GM21786 (cell line): ENCODE measurements at regions not wholly inside any gene's neighbourhood (a gene's known extent, or its start where the extent isn't known, plus 50 kb on each side); places are given as distances from the start of the nearest gene placed in this dataset.

ENCODE experiments used
- ATAC-seq: cut with Tn5 transposase; IDR thresholded peaks from one replicate; pipeline ENCODE4 v1.9.1; 2021; ENCODE audit not compliant: unreplicated experiment

DNA sequence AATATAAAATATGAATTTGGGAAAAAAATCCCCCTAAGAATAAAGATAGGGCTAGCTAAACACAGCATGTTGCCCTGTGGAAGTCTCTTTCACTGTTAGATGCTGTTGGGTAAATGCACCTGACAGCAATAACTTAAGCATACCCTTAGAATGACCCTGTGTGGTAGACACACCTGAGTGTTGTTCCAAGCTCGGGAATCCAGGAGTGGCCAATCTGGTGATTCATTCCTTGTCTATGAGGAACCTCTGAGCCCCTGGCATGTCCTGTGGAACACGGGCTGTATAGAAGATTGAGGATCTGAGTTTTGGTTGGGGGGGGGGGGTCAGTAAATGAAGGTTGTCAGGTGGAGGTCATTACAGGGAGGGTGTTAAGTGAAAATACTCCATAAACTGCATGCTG is 730.0 kb upstream of the IGFBP3 start:
- no peak for ATAC-seq

DNA sequence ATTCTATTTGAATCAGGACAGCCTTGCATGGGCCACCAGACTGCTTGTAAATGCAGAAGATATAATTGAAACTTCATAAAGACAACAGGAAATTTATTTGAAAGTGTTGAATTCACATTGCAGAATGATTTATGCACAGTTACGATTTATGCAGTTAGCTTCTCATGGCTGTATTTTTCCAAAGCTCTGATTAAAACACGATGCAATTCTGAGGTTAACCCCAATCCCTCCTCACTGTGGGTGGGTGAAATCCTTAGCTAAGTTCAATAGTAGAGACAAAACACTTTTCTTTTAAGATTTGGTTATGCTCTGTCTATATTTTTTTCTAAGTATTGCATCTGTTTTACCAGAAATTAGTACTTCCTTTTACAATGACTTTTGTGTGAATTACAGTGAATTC is 728.8 kb upstream of the IGFBP3 start:
- ATAC-seq = no peak

DNA sequence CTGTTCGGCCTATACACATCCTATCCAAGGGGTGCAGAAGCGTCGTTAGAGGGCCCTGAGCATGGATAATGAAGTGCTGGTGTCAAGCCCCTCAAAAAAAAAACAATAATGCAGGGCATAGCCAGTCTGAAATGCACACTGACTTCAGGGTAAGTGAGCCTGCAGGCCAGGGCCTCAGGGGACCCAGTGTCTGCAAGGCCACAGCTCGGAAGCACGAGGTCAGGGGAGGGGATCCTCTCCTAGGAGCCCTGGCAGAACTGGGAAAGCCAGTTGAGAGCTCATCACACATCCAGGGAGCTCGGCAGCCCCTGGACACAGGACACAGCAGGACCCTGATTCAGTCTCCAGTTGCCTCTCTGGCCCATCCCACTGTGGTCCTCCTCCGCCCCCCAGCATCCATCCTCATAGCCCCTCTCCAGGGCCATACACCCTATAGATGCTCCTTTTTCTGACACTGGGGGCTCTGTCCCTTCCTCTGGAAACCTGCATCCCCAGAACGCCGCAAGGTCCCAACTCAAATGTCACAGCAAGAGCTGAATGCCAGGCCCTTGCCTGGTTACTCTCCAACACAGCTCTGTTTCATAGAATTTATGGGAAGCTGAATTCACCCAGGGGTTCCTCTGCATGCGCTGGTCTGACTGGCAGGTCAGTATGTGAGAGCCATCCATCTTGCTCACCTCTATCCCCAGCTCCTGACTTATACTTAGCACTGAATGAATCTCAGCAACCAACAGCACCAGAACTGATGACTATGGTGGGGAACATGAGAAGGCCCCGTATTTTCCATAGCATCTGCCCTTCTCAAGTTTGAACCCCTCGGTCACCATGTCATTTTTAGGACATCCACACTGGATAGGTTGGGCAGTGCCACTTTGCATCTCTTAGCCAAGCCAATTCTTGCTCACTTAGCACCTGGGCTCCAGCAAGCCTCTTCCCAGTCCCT is 717.0 kb upstream of the IGFBP3 start:
- ATAC-seq = no peak

DNA sequence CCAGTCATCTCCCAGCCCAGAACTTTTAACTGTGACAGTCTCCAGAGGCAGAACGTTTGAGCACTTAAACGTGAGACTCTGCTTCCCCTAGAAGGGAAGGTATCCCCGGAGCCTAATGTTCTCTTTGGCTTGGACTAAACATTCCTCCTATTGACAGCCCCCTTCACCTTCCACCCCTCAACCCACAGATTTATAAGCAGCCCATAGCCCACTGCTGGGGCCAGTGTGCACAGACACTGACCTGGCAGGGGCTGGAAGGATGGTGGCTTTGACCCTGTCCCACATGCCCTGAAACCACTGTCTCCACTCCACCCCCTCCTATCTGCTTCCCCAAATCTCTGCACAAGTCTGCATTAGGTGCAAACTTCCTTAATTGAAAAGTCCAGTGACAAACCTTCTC is 715.0 kb upstream of the IGFBP3 start:
- ATAC-seq = no peak

DNA sequence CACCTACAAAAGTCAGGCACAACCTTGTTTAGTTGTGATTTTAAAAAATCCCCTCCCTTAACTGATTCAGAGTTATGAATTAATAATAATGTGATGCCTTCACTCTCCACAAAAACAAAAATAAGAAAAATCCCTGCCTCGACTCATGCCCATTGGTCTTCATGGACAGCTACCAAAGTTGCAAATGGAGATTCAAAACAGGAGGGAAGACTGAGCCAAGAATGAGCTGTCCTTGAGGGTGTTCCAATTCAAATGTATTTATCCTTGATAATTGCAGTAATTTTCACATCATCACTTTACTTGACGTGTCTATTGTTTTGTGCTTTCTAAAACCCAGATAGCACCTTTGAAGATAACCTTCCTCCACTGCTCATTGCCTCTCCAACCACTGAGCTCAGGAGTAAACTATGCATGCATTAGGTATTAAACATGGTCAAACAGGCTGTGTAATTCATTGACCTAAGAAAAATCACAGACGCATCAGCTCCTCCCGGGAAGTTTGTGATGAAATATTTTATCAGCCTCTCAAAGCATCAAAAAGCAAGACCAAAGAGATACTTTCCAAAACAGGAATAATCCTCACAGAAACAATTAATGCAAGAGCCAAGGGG is 712.7 kb upstream of the IGFBP3 start:
- no peak for ATAC-seq

DNA sequence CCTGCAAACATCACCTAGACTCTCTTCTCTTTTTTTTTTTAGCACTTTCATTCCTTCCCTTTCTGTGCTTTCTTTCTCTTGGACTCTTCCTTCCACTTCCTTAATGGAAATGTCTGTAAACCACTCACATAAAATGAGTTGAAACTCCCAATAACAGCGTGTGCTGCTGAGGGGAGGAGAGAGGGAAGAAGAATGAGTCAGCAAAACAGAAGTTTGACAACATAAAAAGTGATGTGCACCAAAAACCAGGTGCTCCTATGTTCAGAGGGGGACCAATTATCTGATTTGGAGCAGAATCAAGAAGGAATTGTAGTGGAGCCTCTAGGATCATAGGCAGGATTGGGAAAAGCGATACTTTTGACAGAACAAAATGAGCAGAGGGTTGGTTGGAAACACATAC is 712.1 kb upstream of the IGFBP3 start:
- ATAC-seq = no peak

DNA sequence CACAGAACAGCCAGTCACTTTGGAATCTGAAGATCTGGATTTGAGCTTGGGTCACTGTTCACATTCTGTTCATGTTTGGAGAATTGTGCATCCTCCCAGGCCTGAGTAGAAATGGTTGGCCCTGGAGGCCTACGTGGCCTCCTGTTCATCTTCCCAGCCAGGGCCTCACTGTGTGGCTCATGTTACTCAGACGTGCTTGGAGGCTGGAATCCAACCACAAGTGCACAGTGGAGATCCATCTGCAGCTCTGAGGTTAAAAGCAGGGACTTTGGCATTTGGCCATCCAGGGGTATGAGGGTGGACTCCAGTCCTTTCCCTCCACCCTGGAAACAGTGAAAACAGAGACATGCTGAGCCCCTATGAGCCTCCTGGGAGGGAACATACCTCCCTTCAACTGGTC is 709.0 kb upstream of the IGFBP3 start:
- no peak for ATAC-seq

DNA sequence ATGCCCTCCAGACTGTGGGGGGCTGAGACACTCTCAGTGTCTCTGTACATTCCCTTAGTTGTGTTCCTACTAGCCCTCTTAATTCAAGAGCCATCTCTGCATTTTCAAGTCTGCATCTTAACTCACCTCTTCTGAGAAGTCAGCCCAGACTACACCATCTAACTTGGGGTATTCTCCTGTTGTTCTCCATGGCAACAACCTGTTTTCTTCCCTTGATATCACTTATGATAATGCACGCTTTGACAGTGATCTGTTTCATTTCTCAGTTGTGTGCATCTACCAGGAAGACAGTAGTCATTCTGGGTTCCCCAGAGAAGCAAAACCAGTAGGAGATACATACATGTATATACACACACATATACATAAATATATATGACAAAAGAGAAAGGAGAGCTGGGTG is 707.3 kb upstream of the IGFBP3 start:
- no peak for ATAC-seq

DNA sequence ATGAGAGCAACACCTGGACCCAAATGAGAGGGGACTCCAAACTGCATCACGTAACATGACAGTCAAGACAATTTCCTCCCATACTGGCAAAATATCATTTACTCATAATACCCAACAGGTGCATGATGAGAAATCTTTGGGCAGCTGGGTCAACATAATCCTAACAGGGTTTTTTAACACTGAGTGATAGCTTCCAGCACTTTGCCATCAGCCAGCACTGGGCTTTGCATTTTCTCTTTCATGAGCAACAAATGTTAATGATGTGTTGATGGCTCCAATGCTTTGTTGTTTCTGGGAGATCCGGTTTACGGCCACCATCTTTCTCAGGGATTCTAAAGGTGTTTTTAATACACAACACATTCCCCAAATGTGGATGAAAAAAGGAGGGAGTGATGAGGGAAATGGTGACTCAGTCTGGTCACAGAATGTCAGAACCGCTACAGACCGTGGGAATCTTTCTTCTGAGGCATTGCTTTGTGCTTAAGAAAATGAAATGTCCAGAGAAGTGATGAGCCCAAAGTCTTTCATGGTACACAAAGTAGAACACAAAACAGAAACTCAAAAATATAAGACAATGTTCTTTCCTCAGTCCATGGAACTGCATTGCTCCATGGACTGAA is 705.7 kb upstream of the IGFBP3 start:
- no peak for ATAC-seq

DNA sequence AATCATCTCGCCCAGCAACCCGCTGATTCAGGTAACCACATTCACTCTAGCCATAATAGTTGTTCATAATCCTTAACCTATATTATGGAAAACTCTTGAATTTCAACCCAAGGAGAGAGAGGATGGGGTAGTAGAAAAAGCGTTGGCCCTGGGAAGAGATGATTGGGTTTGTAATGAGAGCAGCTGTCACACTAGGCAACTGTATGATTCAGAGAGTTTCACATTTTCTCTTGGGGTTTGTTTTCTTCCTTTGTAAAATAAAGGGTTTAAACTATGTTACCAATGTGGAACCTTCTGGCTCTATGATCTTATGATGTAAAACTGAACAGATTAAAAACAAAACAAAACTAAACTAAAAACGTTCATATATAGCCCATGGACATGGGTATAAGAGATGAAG is 705.2 kb upstream of the IGFBP3 start:
- ATAC-seq = no peak

DNA sequence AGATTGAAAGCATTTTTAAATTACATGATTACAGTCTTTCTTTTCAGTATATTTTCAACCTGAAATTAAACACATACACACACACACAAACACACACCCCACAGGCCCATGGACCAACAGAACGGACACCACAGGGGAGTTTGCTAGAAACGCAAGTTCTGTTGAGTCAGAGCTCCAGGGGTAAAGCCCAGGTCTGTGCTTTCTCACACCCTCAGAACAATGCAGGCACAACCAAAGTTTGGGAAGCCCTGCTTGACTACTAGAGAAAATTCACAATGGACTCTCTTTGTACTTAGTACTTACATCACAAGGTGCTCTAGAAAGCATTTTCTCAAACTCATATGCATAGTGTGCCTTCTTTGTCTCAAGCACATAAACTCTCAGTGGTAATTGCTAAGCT is 704.0 kb upstream of the IGFBP3 start:
- ATAC-seq = no peak

DNA sequence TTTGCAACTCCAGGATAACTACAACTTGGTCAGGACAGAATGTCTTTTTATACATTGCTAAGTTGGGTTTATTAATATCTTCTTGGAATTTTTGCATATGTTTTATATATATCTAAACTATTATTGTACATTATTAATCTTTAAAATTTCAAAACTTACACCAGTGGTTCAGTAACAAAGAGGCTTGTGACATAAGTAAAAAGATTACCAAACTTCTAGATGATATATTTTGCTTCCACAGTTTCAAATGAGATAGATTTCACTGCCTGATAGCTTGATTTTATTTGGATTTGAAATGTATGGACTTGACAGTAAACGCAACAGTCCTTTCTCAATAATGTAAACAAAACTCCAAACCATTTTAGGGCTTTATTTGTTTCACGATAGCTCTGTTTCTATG is 701.2 kb upstream of the IGFBP3 start:
- ATAC-seq = no peak

DNA sequence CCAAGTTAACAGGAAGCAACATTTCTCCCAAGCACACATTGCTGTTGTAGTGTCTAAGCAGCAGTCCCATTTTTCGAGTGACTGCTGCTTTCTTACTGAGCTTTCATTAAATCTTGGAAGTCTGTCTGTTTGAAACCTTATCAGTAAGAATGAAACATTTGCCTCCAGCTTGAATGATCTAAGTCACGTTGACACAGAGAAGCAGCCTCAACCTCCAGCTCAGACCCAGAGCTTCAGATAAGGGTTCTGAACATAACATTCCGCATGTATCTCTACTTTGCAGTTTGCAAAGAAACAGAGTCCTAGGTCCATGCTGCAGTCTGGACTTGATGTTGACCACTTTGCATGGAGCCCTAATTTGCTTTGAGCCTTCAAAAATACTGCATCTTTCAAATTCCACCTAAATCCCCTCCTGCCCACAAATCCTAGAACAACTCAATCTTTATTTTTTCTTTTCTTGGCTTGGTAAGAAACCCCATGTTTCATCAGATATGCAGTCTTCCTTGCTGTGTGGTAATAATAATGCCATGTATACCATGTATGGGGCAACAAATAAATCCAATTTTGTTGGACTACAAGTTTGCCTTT is 698.7 kb upstream of the IGFBP3 start:
- no peak for ATAC-seq

DNA sequence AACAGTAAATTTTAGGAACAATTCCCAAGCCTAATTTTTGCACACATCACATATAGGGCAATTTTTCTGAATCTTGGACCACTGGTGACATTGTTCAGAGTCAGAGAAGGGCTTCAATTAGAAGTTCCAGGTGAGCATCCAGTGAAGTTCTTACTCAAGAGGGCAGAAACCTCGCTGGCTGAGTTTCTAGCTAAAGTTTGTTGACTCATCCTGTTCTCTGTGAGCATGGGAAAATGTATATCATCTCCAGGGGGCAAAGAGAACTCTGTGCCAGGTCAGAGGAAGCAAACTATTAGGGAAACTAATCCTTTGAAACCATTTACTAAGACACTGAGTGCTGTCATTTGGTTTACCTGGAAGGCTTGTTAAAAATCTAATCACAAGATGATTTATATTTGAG is 695.6 kb upstream of the IGFBP3 start:
- no peak for ATAC-seq

DNA sequence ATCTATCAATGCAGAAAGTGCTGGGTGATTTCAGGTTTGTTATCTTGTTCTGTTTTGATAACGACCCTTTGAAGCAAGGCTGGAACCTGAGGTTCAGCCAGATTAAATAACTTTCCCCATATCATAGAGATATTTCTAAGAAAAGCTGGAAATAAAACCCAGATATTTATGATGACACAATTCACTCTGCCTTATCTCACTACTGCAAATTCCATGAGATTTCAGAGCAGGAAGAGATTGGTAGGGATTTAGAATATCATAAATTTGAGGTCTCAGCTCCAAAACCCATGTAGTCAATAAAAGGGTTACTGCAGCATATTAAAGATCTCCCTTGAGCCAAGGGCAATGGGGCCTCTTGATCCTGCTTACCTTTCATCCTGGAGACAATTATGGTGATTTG is 692.5 kb upstream of the IGFBP3 start:
- no peak for ATAC-seq

DNA sequence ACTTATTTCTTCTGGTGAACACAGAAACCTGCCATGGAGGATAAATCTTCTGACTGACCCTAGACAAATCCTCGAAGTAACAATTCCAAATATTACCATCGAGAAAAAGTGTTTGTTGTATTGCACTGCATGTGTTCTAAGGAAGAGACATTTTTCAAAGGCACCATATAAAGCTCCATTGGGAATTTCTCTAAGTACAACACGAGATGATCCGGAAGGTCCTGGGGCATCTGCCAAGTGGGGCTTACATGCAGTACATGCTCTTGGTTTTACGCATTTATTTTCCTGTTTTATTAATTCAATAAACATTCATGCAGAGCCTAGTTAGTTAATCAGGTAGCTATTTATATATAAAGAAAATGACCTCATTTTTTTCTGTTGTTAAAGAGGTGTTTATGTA is 692.0 kb upstream of the IGFBP3 start:
- no peak for ATAC-seq

DNA sequence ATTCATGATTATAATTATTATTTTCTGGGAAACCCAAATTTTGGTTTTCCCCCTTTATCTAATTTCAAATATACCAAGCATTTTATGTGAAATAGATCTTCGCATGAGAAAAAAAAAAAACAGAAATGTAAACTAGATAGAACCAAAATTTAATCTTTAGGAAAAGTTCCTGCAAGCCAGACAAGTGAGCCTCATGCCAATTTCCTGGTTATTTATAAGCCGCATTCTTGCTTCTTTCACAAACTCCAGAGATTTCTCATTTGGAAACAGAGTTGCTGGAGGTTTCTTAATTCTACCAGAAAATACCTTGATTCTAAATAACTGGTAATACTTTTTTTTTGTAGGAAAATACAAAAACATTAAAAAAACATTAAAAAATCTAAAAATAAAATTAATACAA is 690.4 kb upstream of the IGFBP3 start:
- no peak for ATAC-seq

DNA sequence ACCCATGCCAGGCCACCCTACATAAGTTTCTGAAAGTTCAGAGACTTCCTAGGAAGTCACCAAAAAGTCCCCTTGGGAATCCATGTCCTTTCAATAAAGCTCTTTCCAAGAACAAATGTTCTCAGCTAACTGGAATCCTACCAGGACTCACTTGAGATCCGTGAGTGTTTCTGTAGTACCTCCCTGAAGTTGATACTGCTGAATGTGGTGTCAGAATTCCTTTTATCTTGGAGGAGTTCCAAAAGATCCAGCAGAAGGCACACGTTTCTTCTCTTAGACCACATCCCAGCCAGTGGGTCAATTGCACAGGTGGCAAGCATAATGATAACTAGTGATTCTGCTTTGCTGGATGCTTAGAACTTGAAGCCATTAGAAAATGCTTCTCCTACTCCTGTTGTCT is 689.7 kb upstream of the IGFBP3 start:
- no peak for ATAC-seq

DNA sequence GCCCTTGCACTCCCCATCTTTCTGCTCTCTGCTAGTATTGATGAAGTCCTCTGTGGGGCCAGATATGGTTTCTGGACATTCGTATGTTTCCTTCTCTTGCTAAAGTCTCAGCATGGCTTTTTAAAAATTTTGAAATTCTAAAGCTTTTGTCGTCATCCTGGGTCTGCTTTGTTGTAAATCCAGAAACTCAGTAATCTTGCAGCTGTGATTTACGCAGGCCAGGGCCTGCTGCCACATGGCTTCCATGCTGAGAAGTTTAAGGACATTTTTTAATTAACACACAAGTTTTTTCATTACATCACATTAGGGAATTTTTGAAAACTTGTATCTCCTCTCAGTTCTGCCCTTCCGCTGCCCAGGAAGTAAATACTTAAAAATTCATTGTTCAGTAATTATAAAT is 686.1 kb upstream of the IGFBP3 start:
- ATAC-seq = no peak

DNA sequence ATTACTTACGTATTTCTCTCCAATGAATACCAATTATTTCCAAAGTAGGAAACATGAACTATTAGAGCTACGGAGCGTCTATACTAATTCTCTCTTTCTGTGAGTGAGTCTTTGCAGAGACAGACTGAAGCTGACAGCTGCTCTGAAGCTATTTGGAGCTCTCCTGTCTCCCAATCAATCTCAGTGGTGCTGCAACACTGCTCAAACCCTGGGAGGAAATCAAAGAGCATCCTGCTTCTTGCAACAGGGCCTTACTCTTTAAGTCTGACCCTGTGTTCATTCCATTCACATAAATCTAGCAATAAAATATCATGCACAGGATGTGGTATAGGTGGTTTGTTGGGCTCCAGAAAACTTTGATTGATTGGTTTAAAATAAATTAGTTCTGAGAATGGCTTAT is 685.7 kb upstream of the IGFBP3 start:
- ATAC-seq = no peak

DNA sequence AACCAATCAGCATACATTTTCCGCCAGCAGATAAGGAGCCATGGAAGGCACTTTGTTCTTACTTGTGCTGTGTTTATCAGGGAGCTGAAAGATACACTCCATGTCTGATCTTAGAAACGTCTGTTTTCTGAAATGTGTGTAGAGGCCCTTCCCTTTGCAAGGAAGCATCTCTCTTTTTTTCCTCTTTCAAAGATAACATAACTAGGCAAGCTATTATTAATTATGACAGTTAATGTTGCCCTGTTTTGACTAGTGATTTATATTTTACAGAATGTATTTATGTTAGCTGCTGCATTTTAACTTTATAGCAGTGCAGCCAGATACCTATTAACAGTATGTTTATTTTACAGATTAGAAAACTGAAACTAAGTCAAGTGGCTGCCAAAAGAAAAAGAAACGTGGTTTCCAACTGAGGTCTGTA is 683.2 kb upstream of the IGFBP3 start:
- no peak for ATAC-seq

DNA sequence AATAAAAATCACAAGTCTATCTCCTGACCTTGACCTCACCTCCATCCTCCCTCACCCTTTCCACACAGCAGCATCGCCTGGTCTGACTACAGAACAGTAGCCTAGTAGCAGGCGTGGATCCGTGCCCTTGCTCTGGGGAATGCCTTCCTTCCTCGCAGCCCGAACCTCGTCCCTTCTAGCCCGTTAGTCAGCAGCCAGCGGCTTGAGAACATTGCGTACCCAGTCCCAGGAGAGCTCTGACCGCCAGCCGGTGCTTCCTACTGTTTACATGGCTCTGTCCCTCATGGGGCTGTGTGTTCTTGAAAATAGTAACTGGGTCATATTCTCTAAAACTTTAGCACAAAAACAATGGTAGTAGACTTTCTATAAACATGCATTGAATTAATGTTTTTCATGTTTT is 682.7 kb upstream of the IGFBP3 start:
- no peak for ATAC-seq
